ENCODE measurements at regions not wholly inside any gene's neighbourhood (a gene's known extent, or its start where the extent isn't known, plus 50 kb on each side); places are given as distances from the start of the nearest gene placed in this dataset.

- DNase-seq = no peak
Measured at GRCh38 chr10:10647331-10647730, 370.3 kb upstream of the CELF2 start.

- DNase-seq = no peak
Measured at GRCh38 chr10:10657139-10657760, 360.4 kb upstream of the CELF2 start.

- DNase-seq = no peak
Measured at GRCh38 chr10:10658172-10658785, 359.4 kb upstream of the CELF2 start.

GRCh38 chr10:10660054-10660453 is 357.6 kb upstream of the CELF2 start:
- no peak for DNase-seq

GRCh38 chr10:10661176-10661575 is 356.5 kb upstream of the CELF2 start:
- DNase-seq = no peak

- DNase-seq = no peak
Measured at GRCh38 chr10:10662716-10663408, 354.8 kb upstream of the CELF2 start.

GRCh38 chr10:10663622-10664021 is 354.1 kb upstream of the CELF2 start:
- DNase-seq = no peak

GRCh38 chr10:10665750-10666149 is 351.9 kb upstream of the CELF2 start:
- DNase-seq = no peak

- no peak for DNase-seq
Measured at GRCh38 chr10:10667466-10667865, 350.2 kb upstream of the CELF2 start.

- no peak for DNase-seq
Measured at GRCh38 chr10:10676972-10677371, 340.7 kb upstream of the CELF2 start.

GRCh38 chr10:10677479-10677878 is 340.2 kb upstream of the CELF2 start:
- DNase-seq = no peak

- no peak for DNase-seq
Measured at GRCh38 chr10:10680496-10680895, 337.2 kb upstream of the CELF2 start.

GRCh38 chr10:10684972-10685371 is 332.7 kb upstream of the CELF2 start:
- DNase-seq = no peak

GRCh38 chr10:10685566-10685965 is 332.1 kb upstream of the CELF2 start:
- DNase-seq = no peak

- no peak for DNase-seq
Measured at GRCh38 chr10:10687751-10688150, 329.9 kb upstream of the CELF2 start.

- no peak for DNase-seq
Measured at GRCh38 chr10:10699427-10699826, 318.2 kb upstream of the CELF2 start.

GRCh38 chr10:10701084-10701611 is 316.5 kb upstream of the CELF2 start:
- no peak for DNase-seq

GRCh38 chr10:10702211-10702610 is 315.5 kb upstream of the CELF2 start:
- DNase-seq = no peak

- no peak for DNase-seq
Measured at GRCh38 chr10:10703382-10703781, 314.3 kb upstream of the CELF2 start.

GRCh38 chr10:10712155-10712704 is 305.4 kb upstream of the CELF2 start:
- no peak for DNase-seq

GRCh38 chr10:10714327-10714726 is 303.3 kb upstream of the CELF2 start:
- no peak for DNase-seq

- no peak for DNase-seq
Measured at GRCh38 chr10:10716972-10717371, 300.7 kb upstream of the CELF2 start.

GRCh38 chr10:10722422-10722821 is 295.2 kb upstream of the CELF2 start:
- DNase-seq = no peak

GRCh38 chr10:10725196-10725595 is 292.5 kb upstream of the CELF2 start:
- no peak for DNase-seq

All from NCI-H510A treated with DMSO at 0.1 percent for 48 hours (cell line).